Liver (tissue), 8 donors: ENCODE measurements at regions not wholly inside any gene's neighbourhood (a gene's known extent, or its start where the extent isn't known, plus 50 kb on each side); places are given as distances from the start of the nearest gene placed in this dataset.
"Not testable (repeated sequence)": the region's sequence is repeated elsewhere in the genome, so short reads cannot be mapped to it uniquely, and the experiment has no call there.

Experiments used
- DNase-seq: peaks from one replicate; pipeline ENCODE4 v3.0.0-alpha.2; 2017; ENCODE audit warnings: low spot score
- H3K27ac ChIP-seq, 2 donors: one replicate each; pipeline ENCODE4 v1.7.0; 2013; ENCODE audit warnings: inconsistent platforms in 2 of 2, low read length in 2 of 2, control low read depth in 1 of 2, low read depth in 1 of 2, mild to moderate bottlenecking in 1 of 2
- H3K27me3 ChIP-seq, 4 donors: one replicate each; pipeline versions ENCODE4 v1.6.1 to v1.7.0; 2013; ENCODE audit warnings: low read length in 3 of 4, inconsistent platforms in 1 of 4, mild to moderate bottlenecking in 1 of 4, moderate library complexity in 1 of 4; ENCODE audit not compliant: control insufficient read depth in 4 of 4, insufficient read depth in 4 of 4
- H3K36me3 ChIP-seq, 4 donors: one replicate each; pipeline versions ENCODE4 v1.6.1 to v1.7.0; 2013; ENCODE audit warnings: low read length in 3 of 4, mild to moderate bottlenecking in 3 of 4, low read depth in 1 of 4, moderate library complexity in 1 of 4; ENCODE audit not compliant: control insufficient read depth in 4 of 4, insufficient read depth in 3 of 4
- H3K4me1 ChIP-seq, 4 donors: one replicate each; pipeline versions ENCODE4 v1.6.1 to v1.7.0; 2013; ENCODE audit warnings: low read length in 3 of 4, mild to moderate bottlenecking in 3 of 4, moderate library complexity in 1 of 4; ENCODE audit not compliant: control insufficient read depth in 4 of 4, insufficient read depth in 4 of 4
- H3K4me3 ChIP-seq, 3 donors: one replicate each; pipeline versions ENCODE4 v1.6.1 to v1.7.0; 2013; ENCODE audit warnings: low read length in 3 of 3, control low read depth in 1 of 3, low read depth in 1 of 3, mild to moderate bottlenecking in 1 of 3
- H3K9ac ChIP-seq, 2 donors: one replicate each; pipeline ENCODE4 v1.7.0; 2013; ENCODE audit warnings: low read length in 2 of 2, mild to moderate bottlenecking in 2 of 2, moderate library complexity in 2 of 2, control low read depth in 1 of 2, low read depth in 1 of 2
- H3K9me3 ChIP-seq, 4 donors: one replicate each; pipeline versions ENCODE4 v1.6.1 to v1.7.0; 2013; ENCODE audit warnings: low read length in 3 of 4; ENCODE audit not compliant: control insufficient read depth in 4 of 4
- CTCF ChIP-seq: fragments of 150-350 bp; IDR thresholded peaks from 2 replicates; pipeline ENCODE4 v1.5.1; 2017; ENCODE audit warnings: improper control_type of control experiment, low read depth, low read length; ENCODE audit not compliant: missing input control
- EGR1 ChIP-seq, 2 donors: IDR thresholded peaks; 2 replicates each; pipeline ENCODE4 v1.6.1; 2016 to 2018; ENCODE audit warnings: antibody characterized with exemption in 2 of 2, low read depth in 2 of 2
- FOXA2 ChIP-seq: IDR thresholded peaks from 2 replicates; pipeline ENCODE4 v1.6.1; 2016; ENCODE audit warnings: antibody characterized with exemption
- GABPA ChIP-seq, 2 donors: IDR thresholded peaks in 1 of 2; conservative IDR thresholded peaks in 1 of 2; 2 replicates each; pipeline ENCODE4 v1.6.1; 2016; ENCODE audit warnings: antibody characterized with exemption in 2 of 2, mild to moderate bottlenecking in 1 of 2, moderate library complexity in 1 of 2
- HNF4A ChIP-seq, 2 donors: conservative IDR thresholded peaks; 2 replicates each; pipeline ENCODE4 v1.6.1; 2016; ENCODE audit warnings: antibody characterized with exemption in 2 of 2, mild to moderate bottlenecking in 2 of 2
- HNF4G ChIP-seq: IDR thresholded peaks from 2 replicates; pipeline ENCODE4 v1.6.1; 2016; ENCODE audit warnings: antibody characterized with exemption
- MAX ChIP-seq: IDR thresholded peaks from 2 replicates; pipeline ENCODE4 v1.6.1; 2016; ENCODE audit warnings: antibody characterized with exemption
- RAD21 ChIP-seq, 2 donors: IDR thresholded peaks; 2 replicates each; pipeline ENCODE4 v1.6.1; 2016; ENCODE audit warnings: antibody characterized with exemption in 2 of 2, mild to moderate bottlenecking in 2 of 2
- REST ChIP-seq: IDR thresholded peaks from 2 replicates; pipeline ENCODE4 v1.6.1; 2016; ENCODE audit warnings: antibody characterized with exemption, mild to moderate bottlenecking
- SP1 ChIP-seq: IDR thresholded peaks from 2 replicates; pipeline ENCODE4 v1.6.1; 2018; ENCODE audit warnings: antibody characterized with exemption, mild to moderate bottlenecking
- YY1 ChIP-seq: IDR thresholded peaks from 2 replicates; pipeline ENCODE4 v1.6.1; 2016; ENCODE audit warnings: antibody characterized with exemption, mild to moderate bottlenecking
- WGBS: extraction: QIAGEN DNeasy Blood & Tissue Kit; methylation state at CpG from one replicate; pipeline ENCODE4 v1.1.7; 2013; 5-methylcytosine and 5-hydroxymethylcytosine counted together
- donor health status: healthy.
- donor health status: healthy.
- donor health status: healthy.
- donor health status: healthy.
- donor health status: healthy.

GRCh38 chr2:183898641-183899040 lies 699.7 kb upstream of the ZNF804A start (continued):
- no peak for TF ChIP-seq SP1

- no peak overlapping the region for H3K4me3 ChIP-seq
- no peak overlapping the region for H3K27ac ChIP-seq
- no peaks in the 10 kb centered on the region for H3K27me3 ChIP-seq
- no peak for DNase-seq
- no peaks in the 10 kb centered on the region for H3K9me3 ChIP-seq
- H3K36me3 ChIP-seq = no peaks in the 10 kb centered on the region
- no peak overlapping the region for H3K9ac ChIP-seq
- no peaks in the 10 kb centered on the region for H3K4me1 ChIP-seq
- no peak for TF ChIP-seq REST
- no peak for TF ChIP-seq RAD21 (IDR thresholded peaks at IDR 0.05)
- no peak for TF ChIP-seq HNF4G
- no peak for TF ChIP-seq YY1
- TF ChIP-seq GABPA (IDR thresholded peaks at IDR 0.05 in 1 of 2, conservative IDR thresholded peaks at IDR 0.05 in 1 of 2) = no peak
These were observed 696.4 kb upstream of the ZNF804A start for GRCh38 chr2:183901931-183902330.

GRCh38 chr2:183903026-183903425 lies 695.3 kb upstream of the ZNF804A start:
- 92% methylated on average over 2 of the region's 2 CpGs for WGBS
- no peak for DNase-seq
- TF ChIP-seq SP1 (no peak), HNF4G (no peak), GABPA (IDR thresholded peaks at IDR 0.05 in 1 of 2, conservative IDR thresholded peaks at IDR 0.05 in 1 of 2) (no peak), HNF4A (conservative IDR thresholded peaks at IDR 0.05) (no peak), FOXA2 (no peak), CTCF (no peak), REST (no peak), EGR1 (IDR thresholded peaks at IDR 0.05; ENCODE audit: low read depth in 2 of 2) (no peak), YY1 (no peak), MAX (no peak)
- no peak overlapping the region for H3K4me3 ChIP-seq
- no peak overlapping the region for H3K27ac ChIP-seq
- no peaks in the 10 kb centered on the region for H3K4me1 ChIP-seq
- no peaks in the 10 kb centered on the region for H3K27me3 ChIP-seq
- H3K36me3 ChIP-seq = no peaks in the 10 kb centered on the region
- no peak overlapping the region for H3K9ac ChIP-seq
- no peaks in the 10 kb centered on the region for H3K9me3 ChIP-seq

- H3K9me3 ChIP-seq, H3K27ac ChIP-seq, H3K9ac ChIP-seq, DNase-seq, H3K27me3 ChIP-seq, H3K36me3 ChIP-seq, H3K4me3 ChIP-seq, H3K4me1 ChIP-seq: not testable (repeated sequence)
- 51% methylated on average over 3 of the region's 3 CpGs for WGBS
These were observed 682.3 kb upstream of the ZNF804A start for GRCh38 chr2:183916041-183916440.
